WTC11 (cell line): ENCODE measurements at regions not wholly inside any gene's neighbourhood (a gene's known extent, or its start where the extent isn't known, plus 50 kb on each side); places are given as distances from the start of the nearest gene placed in this dataset.

Experiments
- ATAC-seq: fragments of 200-7000 bp; cut with Tn5 transposase; 2 replicates; pipeline ENCODE4 v1.10.0; 2021; ENCODE audit warnings: mild to moderate bottlenecking, moderate library complexity
- CTCF ChIA-PET: fragments of 300-600 bp; sonication (Branson Sonifier 250); formaldehyde crosslinking; loops from one replicate; lab custom pipeline; 2021; ENCODE audit warnings: antibody characterized with exemption; lab: Charles Lee
- POLR2A ChIA-PET: fragments of 350-600 bp; sonication (Branson Sonifier 250); formaldehyde crosslinking; loops from one replicate; lab custom pipeline; 2021; ENCODE audit warnings: antibody characterized with exemption; lab: Charles Lee
- DNase-seq: peaks from one replicate; pipeline ENCODE4 v3.0.0; 2021; ENCODE audit warnings: low spot score
- H3K27ac Mint-ChIP-seq: 2 replicates; pipeline ENCODE4 v1.8.0; 2021; ENCODE audit warnings: mixed read lengths
- H3K27me3 Mint-ChIP-seq: 2 replicates; pipeline ENCODE4 v1.8.0; 2021; ENCODE audit warnings: low read depth, mild to moderate bottlenecking, moderate library complexity, mixed read lengths
- H3K36me3 Mint-ChIP-seq: 2 replicates; pipeline ENCODE4 v1.8.0; 2021; ENCODE audit warnings: mixed read lengths
- H3K4me1 Mint-ChIP-seq: 2 replicates; pipeline ENCODE4 v1.8.0; 2022; ENCODE audit warnings: mixed read lengths
- H3K4me3 Mint-ChIP-seq: 2 replicates; pipeline ENCODE4 v1.8.0; 2021; ENCODE audit warnings: mild to moderate bottlenecking, moderate library complexity, mixed read lengths
- H3K9me3 Mint-ChIP-seq: 2 replicates; pipeline ENCODE4 v1.8.0; 2021; ENCODE audit warnings: mixed read lengths
- AR ChIP-seq: fragments of 250-450 bp; sonication (Bioruptor Pico); IDR thresholded peaks from 2 replicates; pipeline ENCODE4 v1.9.0; 2021; ENCODE audit warnings: mild to moderate bottlenecking
- ATF1 ChIP-seq: sonication (generic); formaldehyde crosslinking; IDR thresholded peaks from 2 replicates; pipeline ENCODE4 v1.8.1; 2023; ENCODE audit warnings: mild to moderate bottlenecking, moderate library complexity, missing genetic modification reagents
- CTCF ChIP-seq: fragments of 200-600 bp; IDR thresholded peaks from 2 replicates; pipeline ENCODE4 v1.8.0; 2022; ENCODE audit warnings: antibody characterized with exemption
- EMX1 ChIP-seq: fragments of 250-450 bp; sonication (Bioruptor Pico); IDR thresholded peaks from 2 replicates; pipeline ENCODE4 v1.8.0; 2021; ENCODE audit warnings: mild to moderate bottlenecking
- ERG ChIP-seq: fragments of 250-450 bp; sonication (Bioruptor Pico); IDR thresholded peaks from 2 replicates; pipeline ENCODE4 v1.8.0; 2021; ENCODE audit warnings: mild to moderate bottlenecking
- FOXP1 ChIP-seq: sonication (generic); formaldehyde crosslinking; IDR thresholded peaks from 2 replicates; pipeline ENCODE4 v1.8.0; 2022; ENCODE audit warnings: missing genetic modification reagents, mild to moderate bottlenecking, moderate library complexity, borderline replicate concordance
- KAT7 ChIP-seq: sonication (generic); formaldehyde crosslinking; IDR thresholded peaks from 2 replicates; pipeline ENCODE4 v1.8.1; 2023; ENCODE audit warnings: missing genetic modification reagents, mild to moderate bottlenecking, borderline replicate concordance
- MYBL2 ChIP-seq: sonication (generic); formaldehyde crosslinking; IDR thresholded peaks from 2 replicates; pipeline ENCODE4 v1.8.1; 2023; ENCODE audit warnings: mild to moderate bottlenecking, moderate library complexity, missing genetic modification reagents
- TP53 ChIP-seq: sonication (generic); formaldehyde crosslinking; IDR thresholded peaks from 2 replicates; pipeline ENCODE4 v1.8.1; 2023; ENCODE audit warnings: mild to moderate bottlenecking, missing genetic modification reagents
- ZNF219 ChIP-seq: sonication (generic); formaldehyde crosslinking; IDR thresholded peaks from 2 replicates; pipeline ENCODE4 v1.8.0; 2023; ENCODE audit warnings: missing genetic modification reagents, mild to moderate bottlenecking, borderline replicate concordance
- ZNF263 ChIP-seq: sonication (generic); formaldehyde crosslinking; IDR thresholded peaks from 2 replicates; pipeline ENCODE4 v1.8.1; 2022; ENCODE audit warnings: low read depth, mild to moderate bottlenecking, moderate library complexity, missing genetic modification reagents
- TF ChIP-seq, protein P1 (sequence below): sonication (generic); formaldehyde crosslinking; conservative IDR thresholded peaks from 2 replicates; pipeline ENCODE4 v1.8.1; 2022; ENCODE audit warnings: mild to moderate bottlenecking, missing genetic modification reagents
- TF ChIP-seq, protein P2 (sequence below): sonication (generic); formaldehyde crosslinking; IDR thresholded peaks from 2 replicates; pipeline ENCODE4 v1.8.1; 2023; ENCODE audit warnings: mild to moderate bottlenecking, missing genetic modification reagents, borderline replicate concordance
- TF ChIP-seq, protein P3 (sequence below): fragments of 250-450 bp; sonication (Bioruptor Pico); IDR thresholded peaks from 2 replicates; pipeline ENCODE4 v1.9.0; 2021; ENCODE audit warnings: mild to moderate bottlenecking, borderline replicate concordance
- TF ChIP-seq, protein P4 (sequence below): sonication (generic); formaldehyde crosslinking; IDR thresholded peaks from 2 replicates; pipeline ENCODE4 v1.8.1; 2023; ENCODE audit warnings: mild to moderate bottlenecking, missing genetic modification reagents, moderate library complexity

GRCh38 chr16:6864244-6864643 lies 468.4 kb upstream of the RBFOX1 start:
- DNase-seq (no peak), ATAC-seq (no peak)
- Mint-ChIP-seq H3K36me3 (peaks cover 70% of the 10 kb centered on the region), H3K27me3 (peaks cover 31% of the 10 kb centered on the region), H3K4me1 (no peaks in the 10 kb centered on the region), H3K27ac (no peak overlapping the region), H3K4me3 (no peak overlapping the region), H3K9me3 (peaks cover 71% of the 10 kb centered on the region)
- ChIA-PET CTCF (no interaction called here), POLR2A (no interaction called here)
- TF ChIP-seq TP53 (CRISPR knock-in tag): no peak

DNA sequence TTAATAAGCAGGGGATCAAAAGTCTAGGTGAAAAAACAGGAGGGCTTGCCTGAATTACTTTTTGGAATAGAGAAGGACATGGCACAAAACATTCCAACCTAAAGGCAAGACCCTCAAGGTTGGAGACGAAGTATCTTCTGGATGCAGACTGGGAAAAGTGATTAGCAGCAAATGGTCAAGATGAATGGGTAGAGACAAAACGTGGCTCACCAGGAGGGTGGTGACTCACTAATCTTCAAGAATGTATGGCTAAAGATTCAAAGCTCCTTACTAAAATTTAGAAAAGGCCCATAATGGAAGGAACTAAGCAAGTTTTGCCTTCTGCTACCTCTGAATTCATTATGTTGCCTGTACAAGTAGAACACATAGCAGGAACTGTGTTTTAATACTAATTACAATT lies 469.5 kb upstream of the RBFOX1 start:
- H3K4me3 Mint-ChIP-seq: no peak overlapping the region
- H3K27ac Mint-ChIP-seq: no peak overlapping the region
- DNase-seq: no peak
- H3K27me3 Mint-ChIP-seq: peaks cover 26% of the 10 kb centered on the region
- peaks cover 65% of the 10 kb centered on the region for H3K36me3 Mint-ChIP-seq
- TF ChIP-seq FOXP1 (CRISPR knock-in tag) (no peak), ZNF263 (CRISPR knock-in tag) (no peak), AR (CRISPR knock-in tag) (no peak), ERG (CRISPR knock-in tag) (no peak), ZNF219 (CRISPR knock-in tag) (no peak), MYBL2 (CRISPR knock-in tag) (no peak), KAT7 (no peak), ATF1 (no peak)
- TF ChIP-seq, protein P1, sequence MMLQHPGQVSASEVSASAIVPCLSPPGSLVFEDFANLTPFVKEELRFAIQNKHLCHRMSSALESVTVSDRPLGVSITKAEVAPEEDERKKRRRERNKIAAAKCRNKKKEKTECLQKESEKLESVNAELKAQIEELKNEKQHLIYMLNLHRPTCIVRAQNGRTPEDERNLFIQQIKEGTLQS (CRISPR knock-in tag): no peak
- TF ChIP-seq, protein P2, sequence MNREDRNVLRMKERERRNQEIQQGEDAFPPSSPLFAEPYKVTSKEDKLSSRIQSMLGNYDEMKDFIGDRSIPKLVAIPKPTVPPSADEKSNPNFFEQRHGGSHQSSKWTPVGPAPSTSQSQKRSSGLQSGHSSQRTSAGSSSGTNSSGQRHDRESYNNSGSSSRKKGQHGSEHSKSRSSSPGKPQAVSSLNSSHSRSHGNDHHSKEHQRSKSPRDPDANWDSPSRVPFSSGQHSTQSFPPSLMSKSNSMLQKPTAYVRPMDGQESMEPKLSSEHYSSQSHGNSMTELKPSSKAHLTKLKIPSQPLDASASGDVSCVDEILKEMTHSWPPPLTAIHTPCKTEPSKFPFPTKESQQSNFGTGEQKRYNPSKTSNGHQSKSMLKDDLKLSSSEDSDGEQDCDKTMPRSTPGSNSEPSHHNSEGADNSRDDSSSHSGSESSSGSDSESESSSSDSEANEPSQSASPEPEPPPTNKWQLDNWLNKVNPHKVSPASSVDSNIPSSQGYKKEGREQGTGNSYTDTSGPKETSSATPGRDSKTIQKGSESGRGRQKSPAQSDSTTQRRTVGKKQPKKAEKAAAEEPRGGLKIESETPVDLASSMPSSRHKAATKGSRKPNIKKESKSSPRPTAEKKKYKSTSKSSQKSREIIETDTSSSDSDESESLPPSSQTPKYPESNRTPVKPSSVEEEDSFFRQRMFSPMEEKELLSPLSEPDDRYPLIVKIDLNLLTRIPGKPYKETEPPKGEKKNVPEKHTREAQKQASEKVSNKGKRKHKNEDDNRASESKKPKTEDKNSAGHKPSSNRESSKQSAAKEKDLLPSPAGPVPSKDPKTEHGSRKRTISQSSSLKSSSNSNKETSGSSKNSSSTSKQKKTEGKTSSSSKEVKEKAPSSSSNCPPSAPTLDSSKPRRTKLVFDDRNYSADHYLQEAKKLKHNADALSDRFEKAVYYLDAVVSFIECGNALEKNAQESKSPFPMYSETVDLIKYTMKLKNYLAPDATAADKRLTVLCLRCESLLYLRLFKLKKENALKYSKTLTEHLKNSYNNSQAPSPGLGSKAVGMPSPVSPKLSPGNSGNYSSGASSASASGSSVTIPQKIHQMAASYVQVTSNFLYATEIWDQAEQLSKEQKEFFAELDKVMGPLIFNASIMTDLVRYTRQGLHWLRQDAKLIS: no peak
- ATAC-seq: no peak
- H3K9me3 Mint-ChIP-seq: peaks cover 67% of the 10 kb centered on the region
- ChIA-PET POLR2A (no interaction called here), CTCF (no interaction called here)
- H3K4me1 Mint-ChIP-seq: no peaks in the 10 kb centered on the region

GRCh38 chr16:6861815-6862477 lies 470.7 kb upstream of the RBFOX1 start:
- peaks cover 66% of the 10 kb centered on the region for H3K36me3 Mint-ChIP-seq
- H3K4me3 Mint-ChIP-seq: no peak overlapping the region
- ATAC-seq (no peak), DNase-seq (no peak)
- ChIA-PET POLR2A (no interaction called here), CTCF (no interaction called here)
- no peaks in the 10 kb centered on the region for H3K4me1 Mint-ChIP-seq
- H3K27me3 Mint-ChIP-seq: peaks cover 30% of the 10 kb centered on the region
- no peak overlapping the region for H3K27ac Mint-ChIP-seq
- H3K9me3 Mint-ChIP-seq: peaks cover 73% of the 10 kb centered on the region
- TF ChIP-seq, protein P3, sequence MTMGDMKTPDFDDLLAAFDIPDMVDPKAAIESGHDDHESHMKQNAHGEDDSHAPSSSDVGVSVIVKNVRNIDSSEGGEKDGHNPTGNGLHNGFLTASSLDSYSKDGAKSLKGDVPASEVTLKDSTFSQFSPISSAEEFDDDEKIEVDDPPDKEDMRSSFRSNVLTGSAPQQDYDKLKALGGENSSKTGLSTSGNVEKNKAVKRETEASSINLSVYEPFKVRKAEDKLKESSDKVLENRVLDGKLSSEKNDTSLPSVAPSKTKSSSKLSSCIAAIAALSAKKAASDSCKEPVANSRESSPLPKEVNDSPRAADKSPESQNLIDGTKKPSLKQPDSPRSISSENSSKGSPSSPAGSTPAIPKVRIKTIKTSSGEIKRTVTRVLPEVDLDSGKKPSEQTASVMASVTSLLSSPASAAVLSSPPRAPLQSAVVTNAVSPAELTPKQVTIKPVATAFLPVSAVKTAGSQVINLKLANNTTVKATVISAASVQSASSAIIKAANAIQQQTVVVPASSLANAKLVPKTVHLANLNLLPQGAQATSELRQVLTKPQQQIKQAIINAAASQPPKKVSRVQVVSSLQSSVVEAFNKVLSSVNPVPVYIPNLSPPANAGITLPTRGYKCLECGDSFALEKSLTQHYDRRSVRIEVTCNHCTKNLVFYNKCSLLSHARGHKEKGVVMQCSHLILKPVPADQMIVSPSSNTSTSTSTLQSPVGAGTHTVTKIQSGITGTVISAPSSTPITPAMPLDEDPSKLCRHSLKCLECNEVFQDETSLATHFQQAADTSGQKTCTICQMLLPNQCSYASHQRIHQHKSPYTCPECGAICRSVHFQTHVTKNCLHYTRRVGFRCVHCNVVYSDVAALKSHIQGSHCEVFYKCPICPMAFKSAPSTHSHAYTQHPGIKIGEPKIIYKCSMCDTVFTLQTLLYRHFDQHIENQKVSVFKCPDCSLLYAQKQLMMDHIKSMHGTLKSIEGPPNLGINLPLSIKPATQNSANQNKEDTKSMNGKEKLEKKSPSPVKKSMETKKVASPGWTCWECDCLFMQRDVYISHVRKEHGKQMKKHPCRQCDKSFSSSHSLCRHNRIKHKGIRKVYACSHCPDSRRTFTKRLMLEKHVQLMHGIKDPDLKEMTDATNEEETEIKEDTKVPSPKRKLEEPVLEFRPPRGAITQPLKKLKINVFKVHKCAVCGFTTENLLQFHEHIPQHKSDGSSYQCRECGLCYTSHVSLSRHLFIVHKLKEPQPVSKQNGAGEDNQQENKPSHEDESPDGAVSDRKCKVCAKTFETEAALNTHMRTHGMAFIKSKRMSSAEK (CRISPR knock-in tag): no peak
- TF ChIP-seq, protein P4, sequence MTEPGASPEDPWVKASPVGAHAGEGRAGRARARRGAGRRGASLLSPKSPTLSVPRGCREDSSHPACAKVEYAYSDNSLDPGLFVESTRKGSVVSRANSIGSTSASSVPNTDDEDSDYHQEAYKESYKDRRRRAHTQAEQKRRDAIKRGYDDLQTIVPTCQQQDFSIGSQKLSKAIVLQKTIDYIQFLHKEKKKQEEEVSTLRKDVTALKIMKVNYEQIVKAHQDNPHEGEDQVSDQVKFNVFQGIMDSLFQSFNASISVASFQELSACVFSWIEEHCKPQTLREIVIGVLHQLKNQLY: no peak
- TF ChIP-seq CTCF (no peak), EMX1 (CRISPR knock-in tag) (no peak), ZNF263 (CRISPR knock-in tag) (no peak)
